ENCODE measurements at regions not wholly inside any gene's neighbourhood (a gene's known extent, or its start where the extent isn't known, plus 50 kb on each side); places are given as distances from the start of the nearest gene placed in this dataset.

DNA sequence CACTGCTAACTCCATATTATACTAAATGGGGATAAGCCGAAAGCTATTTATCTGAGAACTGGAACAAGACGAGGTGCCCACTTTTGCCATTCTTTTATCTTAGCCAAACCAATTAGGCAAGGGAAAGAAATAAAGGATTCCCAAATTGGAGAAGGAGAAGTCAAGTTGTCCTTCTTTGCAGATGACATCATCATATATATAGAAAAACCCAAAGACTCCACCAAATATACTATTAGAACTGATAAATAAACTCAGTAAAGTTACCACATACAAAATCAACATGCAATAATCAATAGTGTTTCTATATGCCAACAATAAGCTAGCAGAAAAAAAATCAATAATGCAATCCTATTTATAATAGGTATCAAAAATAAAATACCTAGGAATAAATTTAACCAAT, 570.3 kb upstream of the EPHA7 start:
- TF ChIP-seq, protein P1, sequence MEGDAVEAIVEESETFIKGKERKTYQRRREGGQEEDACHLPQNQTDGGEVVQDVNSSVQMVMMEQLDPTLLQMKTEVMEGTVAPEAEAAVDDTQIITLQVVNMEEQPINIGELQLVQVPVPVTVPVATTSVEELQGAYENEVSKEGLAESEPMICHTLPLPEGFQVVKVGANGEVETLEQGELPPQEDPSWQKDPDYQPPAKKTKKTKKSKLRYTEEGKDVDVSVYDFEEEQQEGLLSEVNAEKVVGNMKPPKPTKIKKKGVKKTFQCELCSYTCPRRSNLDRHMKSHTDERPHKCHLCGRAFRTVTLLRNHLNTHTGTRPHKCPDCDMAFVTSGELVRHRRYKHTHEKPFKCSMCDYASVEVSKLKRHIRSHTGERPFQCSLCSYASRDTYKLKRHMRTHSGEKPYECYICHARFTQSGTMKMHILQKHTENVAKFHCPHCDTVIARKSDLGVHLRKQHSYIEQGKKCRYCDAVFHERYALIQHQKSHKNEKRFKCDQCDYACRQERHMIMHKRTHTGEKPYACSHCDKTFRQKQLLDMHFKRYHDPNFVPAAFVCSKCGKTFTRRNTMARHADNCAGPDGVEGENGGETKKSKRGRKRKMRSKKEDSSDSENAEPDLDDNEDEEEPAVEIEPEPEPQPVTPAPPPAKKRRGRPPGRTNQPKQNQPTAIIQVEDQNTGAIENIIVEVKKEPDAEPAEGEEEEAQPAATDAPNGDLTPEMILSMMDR (IDR thresholded peaks at IDR 0.05): no peak
- TF ChIP-seq EP300 (IDR thresholded peaks at IDR 0.05): no peak
- TF ChIP-seq POLR2A (IDR thresholded peaks at IDR 0.05): no peak

DNA sequence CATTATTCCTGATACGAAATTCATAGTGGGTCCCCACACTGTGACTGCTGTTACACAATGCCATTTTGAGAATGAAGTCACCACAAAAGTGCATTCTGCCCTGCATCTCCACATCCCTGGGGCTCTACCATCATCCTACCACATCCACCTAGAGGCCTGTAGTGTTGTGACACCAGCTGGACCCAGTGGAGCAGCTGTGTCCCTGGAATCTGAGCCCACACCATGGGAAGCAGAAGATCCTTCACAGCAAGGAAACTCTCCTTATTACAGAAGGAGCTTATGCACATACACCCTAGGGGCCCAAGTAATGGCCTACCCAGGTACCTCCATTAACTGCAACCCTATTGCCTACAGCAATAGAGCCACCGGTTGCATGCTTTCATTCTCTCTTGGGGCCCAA, 566.6 kb upstream of the EPHA7 start:
- H3K9me3 ChIP-seq: no peaks in the 10 kb centered on the region
- no peak overlapping the region for H3K27ac ChIP-seq
- no peaks in the 10 kb centered on the region for H3K27me3 ChIP-seq
- no peak for DNase-seq
- WGBS, 3 donors: 91 to 93% (median 91%) methylated on average over 2 of the region's 2 CpGs
- no peak overlapping the region for H3K4me3 ChIP-seq
- intact Hi-C loops (cut with DNase I): no loop called here
- no peaks in the 10 kb centered on the region for H3K4me1 ChIP-seq (ENCODE audit: insufficient read depth)
- H3K36me3 ChIP-seq: no peaks in the 10 kb centered on the region
- TF ChIP-seq POLR2A (IDR thresholded peaks at IDR 0.05): no peak
- TF ChIP-seq, protein P1 (IDR thresholded peaks at IDR 0.05): no peak
- no peak for TF ChIP-seq EP300 (IDR thresholded peaks at IDR 0.05)

More for the DNA sequence above, 570.3 kb upstream of the EPHA7 start:
- Histone ChIP-seq H3K36me3 (no peaks in the 10 kb centered on the region), H3K9me3 (no peaks in the 10 kb centered on the region), H3K27ac (no peak overlapping the region), H3K4me1 (ENCODE audit: insufficient read depth) (no peaks in the 10 kb centered on the region), H3K27me3 (no peaks in the 10 kb centered on the region), H3K4me3 (no peak overlapping the region)
- DNase-seq: no peak
- 91 to 95% (median 92%) methylated on average over 2 of the region's 2 CpGs for WGBS, 3 donors
- intact Hi-C loops (cut with DNase I): no loop called here

DNA sequence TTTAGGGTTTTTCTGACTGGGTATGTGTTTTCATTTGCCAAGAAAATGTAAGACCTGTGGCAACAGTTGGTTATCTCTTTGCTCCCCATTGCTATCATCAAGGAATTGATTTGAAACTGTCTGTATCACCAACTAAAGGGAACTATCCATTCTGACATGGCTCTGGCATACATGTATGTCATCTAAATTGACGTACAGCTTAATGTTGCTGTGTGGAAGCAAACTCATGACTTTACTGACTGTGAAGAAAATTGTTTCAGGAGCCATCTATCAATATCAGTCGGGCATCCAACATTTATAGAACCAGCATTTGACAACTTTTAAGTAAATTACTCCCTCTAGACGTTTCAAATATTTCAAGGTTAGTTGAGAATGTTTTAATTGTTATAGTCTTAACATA, 555.8 kb upstream of the EPHA7 start:
- DNase-seq: no peak
- H3K27me3 ChIP-seq: no peaks in the 10 kb centered on the region
- intact Hi-C loops (cut with DNase I): no loop called here
- no peaks in the 10 kb centered on the region for H3K4me1 ChIP-seq (ENCODE audit: insufficient read depth)
- WGBS, 3 donors: 63% methylated on average over 3 of the region's 3 CpGs
- H3K4me3 ChIP-seq: no peak overlapping the region
- no peaks in the 10 kb centered on the region for H3K9me3 ChIP-seq
- H3K27ac ChIP-seq: no peak overlapping the region
- H3K36me3 ChIP-seq: no peaks in the 10 kb centered on the region
- no peak for TF ChIP-seq EP300 (IDR thresholded peaks at IDR 0.05)

DNA sequence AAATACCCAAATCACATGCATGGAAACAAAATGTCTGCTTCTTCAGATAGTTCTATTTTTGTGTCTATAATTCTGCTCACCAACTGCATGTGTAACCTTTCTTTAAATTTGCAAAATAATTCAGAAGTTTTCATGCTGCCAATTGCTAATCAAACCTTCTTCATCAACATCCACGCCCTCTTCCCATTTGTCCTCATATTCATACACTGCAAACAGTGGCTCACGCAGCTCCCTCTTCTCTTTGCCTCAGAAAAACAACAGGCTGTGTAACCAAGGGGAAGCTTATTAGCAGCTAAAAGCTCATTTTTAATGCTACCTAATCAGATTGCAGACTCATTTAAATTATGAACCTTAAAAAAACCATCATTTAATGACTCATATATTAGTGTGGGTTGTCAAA, 555.0 kb upstream of the EPHA7 start:
- H3K4me3 ChIP-seq: no peak overlapping the region
- 62 to 79% (median 73%) methylated on average over 2 of the region's 2 CpGs for WGBS, 3 donors
- H3K4me1 ChIP-seq (ENCODE audit: insufficient read depth): no peaks in the 10 kb centered on the region
- no peaks in the 10 kb centered on the region for H3K9me3 ChIP-seq
- no peak for DNase-seq
- H3K27ac ChIP-seq: no peak overlapping the region
- H3K27me3 ChIP-seq: no peaks in the 10 kb centered on the region
- intact Hi-C loops (cut with DNase I): no loop called here
- TF ChIP-seq EP300 (IDR thresholded peaks at IDR 0.05) (no peak), POLR2A (IDR thresholded peaks at IDR 0.05) (no peak)
- TF ChIP-seq, protein P1 (IDR thresholded peaks at IDR 0.05): no peak
- no peaks in the 10 kb centered on the region for H3K36me3 ChIP-seq

DNA sequence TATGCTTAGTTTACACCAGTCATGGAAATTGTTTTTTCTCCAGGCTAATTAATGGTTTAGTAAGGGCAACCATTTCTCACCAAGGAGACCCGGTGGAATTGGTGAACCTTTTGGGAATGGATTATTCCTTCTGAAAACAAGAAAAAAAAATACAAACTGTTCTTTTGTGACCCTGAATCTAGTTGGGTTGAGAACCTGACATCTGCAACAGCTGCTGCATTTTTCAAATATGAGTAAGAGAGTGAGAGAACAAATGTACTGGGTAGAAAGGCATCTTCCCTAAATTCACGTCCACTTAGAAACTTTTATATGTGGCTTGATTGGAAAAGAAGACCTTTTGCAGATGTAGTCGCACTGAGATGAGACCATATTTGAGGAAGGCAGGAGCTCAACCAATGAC, 553.4 kb upstream of the EPHA7 start:
- intact Hi-C loops (cut with DNase I): no loop called here
- Histone ChIP-seq H3K36me3 (no peaks in the 10 kb centered on the region), H3K27ac (no peak overlapping the region), H3K4me1 (ENCODE audit: insufficient read depth) (no peaks in the 10 kb centered on the region), H3K9me3 (no peaks in the 10 kb centered on the region), H3K27me3 (no peaks in the 10 kb centered on the region), H3K4me3 (no peak overlapping the region)
- DNase-seq: no peak
- TF ChIP-seq EP300 (IDR thresholded peaks at IDR 0.05) (no peak), POLR2A (IDR thresholded peaks at IDR 0.05) (no peak)
- TF ChIP-seq, protein P1 (IDR thresholded peaks at IDR 0.05): no peak
- WGBS, 3 donors: 33 to 54% (median 34%) methylated on average over 3 of the region's 3 CpGs

Data from ovary (tissue), 7 donors.